GM10266 (cell line): ENCODE measurements at regions not wholly inside any gene's neighbourhood (a gene's known extent, or its start where the extent isn't known, plus 50 kb on each side); places are given as distances from the start of the nearest gene placed in this dataset.

Source experiments
- DNase-seq: peaks from one replicate; pipeline ENCODE4 v3.0.0; 2012; ENCODE audit errors: extremely low spot score
- CTCF ChIP-seq: IDR thresholded peaks from 2 replicates; pipeline ENCODE4 v1.5.1; 2012; ENCODE audit warnings: mild to moderate bottlenecking, low read depth; ENCODE audit not compliant: control insufficient read depth, insufficient read depth; ENCODE audit errors: missing control alignments

- DNase-seq = no peak
- no peak for TF ChIP-seq CTCF
Observed at GRCh38 chr4:18252052-18252451, 230.5 kb upstream of the LCORL start.

GRCh38 chr4:18250564-18250963 lies 229.0 kb upstream of the LCORL start:
- DNase-seq = no peak
- no peak for TF ChIP-seq CTCF

GRCh38 chr4:18248611-18249010 lies 227.1 kb upstream of the LCORL start:
- no peak for TF ChIP-seq CTCF
- no peak for DNase-seq

GRCh38 chr4:18247189-18247588 lies 225.6 kb upstream of the LCORL start:
- no peak for DNase-seq
- TF ChIP-seq CTCF = no peak

GRCh38 chr4:18242919-18243693 lies 221.6 kb upstream of the LCORL start:
- TF ChIP-seq CTCF = no peak
- DNase-seq = no peak

GRCh38 chr4:18241727-18242126 lies 220.2 kb upstream of the LCORL start:
- TF ChIP-seq CTCF = no peak
- DNase-seq = no peak

- TF ChIP-seq CTCF = no peak
- no peak for DNase-seq
Observed at GRCh38 chr4:18234108-18234507, 212.6 kb upstream of the LCORL start.
